OCI-LY7 (cell line): ENCODE measurements at regions not wholly inside any gene's neighbourhood (a gene's known extent, or its start where the extent isn't known, plus 50 kb on each side); places are given as distances from the start of the nearest gene placed in this dataset.

ENCODE experiments used
- BruUV-seq: library from RNA; stranded (reverse); fragments of 400-500 nt; replicated peaks from 2 replicates; lab custom pipeline; 2021; lab: Mats Ljungman, UMichigan
- CTCF ChIA-PET: fragments of 300-600 bp; sonication (Branson Sonifier 250); formaldehyde crosslinking; loops from one replicate; lab custom pipeline; 2022; ENCODE audit warnings: antibody characterized with exemption; ENCODE audit not compliant: unreplicated experiment; lab: Charles Lee
- POLR2A ChIA-PET: fragments of 300-600 bp; sonication (Branson Sonifier 250); formaldehyde crosslinking; loops from one replicate; lab custom pipeline; 2022; ENCODE audit warnings: antibody characterized with exemption; lab: Charles Lee
- DNase-seq: peaks from one replicate; pipeline ENCODE4 v3.0.0-alpha.2; 2015; ENCODE audit warnings: low spot score
- H2AFZ ChIP-seq: fragments of 200-600 bp; sonication (generic), shearing (Covaris generic); 2 replicates; pipeline ENCODE4 v1.6.1; 2014; ENCODE audit warnings: mild to moderate bottlenecking, antibody characterized with exemption, low read length, moderate library complexity
- H3K27ac ChIP-seq: fragments of 200-600 bp; sonication (generic); 2 replicates; pipeline ENCODE4 v1.5.1; 2014; ENCODE audit warnings: mixed run types, low read depth, mild to moderate bottlenecking, moderate library complexity, low read length, inconsistent platforms; ENCODE audit not compliant: poor library complexity, severe bottlenecking
- H3K36me3 ChIP-seq: fragments of 200-600 bp; sonication (generic); 2 replicates; pipeline ENCODE4 v1.6.1; 2014; ENCODE audit warnings: mild to moderate bottlenecking, antibody characterized with exemption, low read length, moderate library complexity, mixed read lengths; ENCODE audit not compliant: insufficient read depth
- H3K4me1 ChIP-seq: fragments of 200-600 bp; sonication (generic); 2 replicates; pipeline ENCODE4 v1.5.1; 2014; ENCODE audit warnings: mild to moderate bottlenecking, low read length; ENCODE audit not compliant: insufficient read depth, poor library complexity, severe bottlenecking
- H3K4me2 ChIP-seq: fragments of 200-600 bp; sonication (generic); 2 replicates; pipeline ENCODE4 v1.6.1; 2014; ENCODE audit warnings: mild to moderate bottlenecking, low read length
- H3K4me3 ChIP-seq: fragments of 200-600 bp; sonication (generic); 2 replicates; pipeline ENCODE4 v1.5.1; 2014; ENCODE audit warnings: mild to moderate bottlenecking, low read depth, low read length; ENCODE audit not compliant: poor library complexity, severe bottlenecking
- H3K79me2 ChIP-seq: fragments of 200-600 bp; sonication (generic); 2 replicates; pipeline ENCODE4 v1.6.1; 2016; ENCODE audit warnings: low read depth, mild to moderate bottlenecking, low read length, moderate library complexity, mixed read lengths; ENCODE audit not compliant: insufficient read depth
- H3K9me2 ChIP-seq: fragments of 200-600 bp; sonication (generic); 2 replicates; pipeline ENCODE4 v1.6.1; 2016; ENCODE audit warnings: mild to moderate bottlenecking, low read length, mixed read lengths; ENCODE audit not compliant: insufficient read depth
- H3K9me3 ChIP-seq: fragments of 200-600 bp; sonication (generic); 2 replicates; pipeline ENCODE4 v1.6.1; 2014; ENCODE audit warnings: mild to moderate bottlenecking, mixed run types, low read length, mixed read lengths
- H4K20me1 ChIP-seq: fragments of 200-600 bp; sonication (generic); 2 replicates; pipeline ENCODE4 v1.6.1; 2014; ENCODE audit warnings: mild to moderate bottlenecking, antibody characterized with exemption, low read length, moderate library complexity, mixed read lengths; ENCODE audit not compliant: insufficient read depth
- CTCF ChIP-seq: fragments of 200-600 bp; sonication (generic); conservative IDR thresholded peaks from 2 replicates; pipeline ENCODE4 v1.5.1; 2014; ENCODE audit warnings: mild to moderate bottlenecking, antibody characterized with exemption, low read length, moderate library complexity, mixed read lengths
- EZH2phosphoT487 ChIP-seq: fragments of 200-600 bp; sonication (generic); IDR thresholded peaks from 2 replicates; pipeline ENCODE4 v1.6.1; 2018; ENCODE audit warnings: low read depth, borderline replicate concordance, mild to moderate bottlenecking, mixed run types, antibody characterized with exemption, low read length, moderate library complexity, mixed read lengths
- intact Hi-C: fragments of 100-400 bp; cut with micrococcal nuclease; formaldehyde crosslinking; loops from one replicate; pipeline ENCODE4 v1.10.0; 2022; ENCODE audit not compliant: unreplicated experiment

DNA sequence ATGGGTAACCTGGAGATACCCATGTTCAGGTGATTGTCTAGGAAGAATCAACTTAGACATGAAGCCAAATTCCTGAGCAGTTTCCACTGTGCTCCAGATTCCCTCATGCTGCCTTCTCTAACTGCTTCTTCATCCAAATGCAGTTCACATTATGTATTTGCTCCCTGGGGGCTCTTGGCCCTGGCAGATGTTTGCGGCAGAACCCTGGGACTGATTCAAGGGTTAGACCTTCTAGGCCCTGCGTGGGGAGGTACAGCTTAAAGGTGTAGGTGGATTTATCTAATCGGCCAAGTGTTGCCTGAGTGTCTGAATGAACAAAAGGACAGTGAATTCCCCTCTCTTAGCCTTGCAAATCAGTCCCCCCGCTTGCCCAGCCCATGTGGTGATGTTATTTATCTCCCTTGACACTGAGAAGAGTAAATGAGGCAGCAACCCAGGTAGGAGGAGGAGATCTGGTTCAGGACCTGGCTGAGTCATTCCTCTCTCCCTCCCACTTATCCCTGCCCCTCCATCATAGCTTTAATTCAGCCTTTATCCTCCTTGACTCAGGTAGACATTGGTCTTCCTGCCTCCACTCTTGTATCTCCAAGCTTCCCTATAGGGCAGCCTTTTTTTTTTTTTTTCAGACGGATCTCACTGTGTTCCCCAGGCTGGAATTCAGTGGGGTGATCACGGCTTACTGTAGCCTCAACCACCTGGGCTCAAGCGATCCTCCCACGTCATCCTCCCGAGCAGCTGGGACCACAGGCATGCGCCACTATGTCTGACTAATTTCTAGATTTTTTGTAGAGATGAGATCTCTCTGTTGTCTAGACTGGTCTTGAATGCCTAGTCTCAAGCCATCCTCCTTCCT lies 54.8 kb downstream of the MAGEF1 start:
- H3K4me2 ChIP-seq, result no peak overlapping the region
- H3K79me2 ChIP-seq, result no peaks in the 10 kb centered on the region
- no peaks in the 10 kb centered on the region for H3K4me1 ChIP-seq
- BruUV-seq, result no TSS peak
- H3K9me2 ChIP-seq, result no peaks in the 10 kb centered on the region
- no peak overlapping the region for H3K4me3 ChIP-seq
- intact Hi-C loops, result no loop called here
- no peak overlapping the region for H2AFZ ChIP-seq
- no peak for DNase-seq
- no peaks in the 10 kb centered on the region for H3K36me3 ChIP-seq
- H4K20me1 ChIP-seq, result no peaks in the 10 kb centered on the region
- POLR2A ChIA-PET, result no interaction called here
- CTCF ChIA-PET, result no interaction called here
- H3K27ac ChIP-seq, result no peak overlapping the region
- TF ChIP-seq CTCF, result no peak
- no peak for TF ChIP-seq EZH2phosphoT487
- no peaks in the 10 kb centered on the region for H3K9me3 ChIP-seq

GRCh38 chr3:184656458-184656828 lies 55.4 kb downstream of the MAGEF1 start:
- H3K36me3 ChIP-seq, result no peaks in the 10 kb centered on the region
- TF ChIP-seq CTCF, result no peak
- TF ChIP-seq EZH2phosphoT487, result no peak
- H3K4me1 ChIP-seq, result no peaks in the 10 kb centered on the region
- H3K4me2 ChIP-seq, result no peak overlapping the region
- no peak overlapping the region for H2AFZ ChIP-seq
- intact Hi-C loops, result no loop called here
- ChIA-PET POLR2A (no interaction called here), CTCF (no interaction called here)
- no peaks in the 10 kb centered on the region for H3K9me2 ChIP-seq
- H4K20me1 ChIP-seq, result no peaks in the 10 kb centered on the region
- no TSS peak for BruUV-seq
- no peak for DNase-seq
- no peaks in the 10 kb centered on the region for H3K9me3 ChIP-seq
- H3K79me2 ChIP-seq, result no peaks in the 10 kb centered on the region
- no peak overlapping the region for H3K4me3 ChIP-seq
- H3K27ac ChIP-seq, result no peak overlapping the region

- Histone ChIP-seq H3K4me2 (no peak overlapping the region), H3K27ac (no peak overlapping the region), H4K20me1 (no peaks in the 10 kb centered on the region), H3K9me2 (no peaks in the 10 kb centered on the region), H3K4me3 (no peak overlapping the region), H3K4me1 (no peaks in the 10 kb centered on the region), H3K36me3 (no peaks in the 10 kb centered on the region), H3K9me3 (no peaks in the 10 kb centered on the region), H2AFZ (no peak overlapping the region), H3K79me2 (no peaks in the 10 kb centered on the region)
- CTCF ChIA-PET, result no interaction called here
- POLR2A ChIA-PET, result no interaction called here
- intact Hi-C loops, result no loop called here
- BruUV-seq, result no TSS peak
- TF ChIP-seq EZH2phosphoT487 (no peak), CTCF (no peak)
- DNase-seq, result no peak
These were observed 56.3 kb downstream of the MAGEF1 start for GRCh38 chr3:184655597-184655996.
